GM04504 (cell line): ENCODE measurements at regions not wholly inside any gene's neighbourhood (a gene's known extent, or its start where the extent isn't known, plus 50 kb on each side); places are given as distances from the start of the nearest gene placed in this dataset.

Source experiments
- DNase-seq: peaks from one replicate; pipeline ENCODE4 v3.0.0-alpha.2; 2012; ENCODE audit warnings: low read depth

DNA sequence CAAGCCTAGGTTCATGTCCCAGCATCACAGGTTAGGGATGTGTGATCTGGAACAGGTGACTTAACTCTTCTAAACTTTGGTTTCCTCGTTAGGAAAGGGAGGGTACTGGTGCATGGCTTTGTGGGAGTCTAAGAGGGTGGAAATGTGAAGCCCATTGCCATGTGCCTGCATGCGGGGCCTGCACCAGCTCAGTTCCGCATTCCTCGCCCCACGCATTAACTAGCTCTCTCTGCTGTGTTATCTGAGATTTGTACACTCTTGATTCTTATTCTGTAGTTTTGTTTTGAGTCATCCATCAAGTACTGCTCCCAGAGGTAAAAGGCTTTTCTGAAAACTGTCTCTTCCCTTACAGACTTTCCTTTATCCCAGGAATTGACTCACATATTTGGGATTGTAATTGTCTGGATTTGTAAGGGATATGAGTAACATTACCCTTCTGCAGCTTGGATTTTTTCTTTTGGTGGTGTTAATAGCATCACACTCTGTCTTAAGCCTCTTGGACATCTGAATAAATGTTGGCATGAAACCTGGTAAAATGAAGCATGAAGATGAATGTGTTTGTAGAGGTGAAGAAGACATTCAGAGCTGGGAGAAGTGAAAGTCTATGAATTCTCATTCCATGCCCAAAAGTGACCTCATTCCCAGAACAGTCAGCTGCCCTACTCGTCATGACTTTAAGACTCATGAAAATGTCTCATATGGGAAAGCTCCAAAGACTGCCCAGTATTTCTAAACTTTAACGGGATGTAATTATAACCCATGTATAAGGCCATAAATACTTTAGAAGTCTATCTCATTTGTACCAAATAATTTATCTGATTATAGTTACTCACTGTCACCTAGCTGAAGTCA, 357.3 kb downstream of the FOXA2 start:
- no peak for DNase-seq

DNA sequence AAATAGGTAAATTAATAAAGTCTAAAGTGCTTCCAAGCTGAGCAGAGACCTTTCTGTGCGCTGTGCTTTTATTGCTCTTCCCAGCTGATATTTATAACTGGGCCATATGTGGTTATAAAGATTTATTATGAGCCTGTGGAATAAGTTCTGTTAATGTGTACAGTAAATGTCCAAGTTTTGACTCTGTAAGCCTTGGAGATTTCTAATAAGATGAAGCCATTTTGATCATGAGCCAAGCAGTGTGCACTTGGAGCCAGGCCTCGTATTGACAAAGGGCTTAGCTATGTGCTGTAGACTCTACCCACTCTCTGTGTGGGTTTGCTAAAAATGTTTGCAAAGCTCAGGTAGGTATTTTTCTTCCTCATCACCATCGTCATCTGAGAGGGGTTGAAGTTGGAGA, 361.1 kb downstream of the FOXA2 start:
- no peak for DNase-seq

DNA sequence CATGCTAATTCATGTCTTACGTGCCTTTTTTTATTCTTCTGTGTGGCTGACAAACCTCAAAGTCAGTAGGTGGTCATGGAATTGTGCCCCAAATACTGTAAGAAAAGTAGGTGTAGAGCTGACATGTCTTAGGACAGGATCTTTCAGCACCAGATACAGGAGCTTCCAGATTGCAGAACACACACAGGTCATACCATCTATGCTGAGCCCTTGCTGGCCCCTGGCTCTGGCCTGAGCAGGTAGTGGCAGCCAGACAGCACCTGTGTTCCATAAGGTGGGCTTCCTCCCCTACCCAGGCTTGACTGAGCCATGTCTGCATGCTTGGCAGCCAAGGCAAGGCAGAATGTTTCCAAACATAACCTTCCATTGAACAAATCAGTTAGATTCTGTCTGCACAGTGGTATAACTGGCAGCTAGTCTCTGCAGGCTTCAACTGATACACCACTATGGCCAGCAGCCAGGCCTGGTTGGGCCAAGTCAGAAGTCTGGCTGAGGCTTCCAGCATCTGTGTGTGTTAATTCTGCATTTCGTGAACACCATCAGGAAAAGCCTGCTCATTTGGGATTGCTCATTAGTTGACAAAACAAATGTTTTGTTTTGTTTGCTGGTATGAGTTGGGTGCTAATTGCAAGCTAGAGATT, 366.5 kb downstream of the FOXA2 start:
- DNase-seq, result no peak

DNA sequence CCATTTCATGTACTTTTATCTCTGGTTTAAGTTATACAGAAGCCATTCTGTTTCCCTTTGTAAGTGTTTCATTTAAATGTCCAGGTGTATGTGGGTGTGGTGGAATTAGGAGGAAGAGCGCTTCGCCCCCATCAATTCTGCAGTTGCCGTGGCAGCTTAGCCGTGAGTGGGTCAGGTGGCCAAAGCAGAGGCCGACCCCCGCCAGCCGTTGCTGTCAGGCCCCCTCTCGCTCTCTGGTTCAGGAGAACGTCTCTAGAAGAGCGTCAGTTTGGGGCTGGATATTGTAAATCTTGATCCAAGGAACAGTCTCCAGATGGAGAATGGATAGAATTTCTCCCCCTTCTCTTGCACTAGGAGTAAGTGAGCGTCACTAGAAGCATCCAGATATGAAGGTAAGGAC, 367.4 kb downstream of the FOXA2 start:
- DNase-seq, result no peak

DNA sequence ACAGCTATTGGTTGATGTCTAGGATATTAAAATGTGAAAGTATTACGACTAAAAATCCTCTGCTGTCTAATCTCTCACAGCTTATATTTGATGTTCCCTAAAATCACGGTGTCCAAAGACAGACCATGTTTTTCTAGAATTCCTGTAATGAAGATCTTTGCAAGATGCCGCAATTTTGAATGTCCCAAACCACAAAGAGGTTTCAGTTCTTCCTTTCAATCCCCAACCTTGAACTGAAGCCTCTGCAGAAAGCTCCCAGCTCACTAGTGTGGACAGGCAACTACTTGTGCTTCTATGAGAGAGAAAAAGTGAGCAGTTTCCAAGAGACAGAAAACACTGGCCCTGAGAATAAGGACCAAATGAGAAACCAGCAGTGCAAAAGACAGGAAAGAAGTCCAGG, 370.1 kb downstream of the FOXA2 start:
- no peak for DNase-seq

DNA sequence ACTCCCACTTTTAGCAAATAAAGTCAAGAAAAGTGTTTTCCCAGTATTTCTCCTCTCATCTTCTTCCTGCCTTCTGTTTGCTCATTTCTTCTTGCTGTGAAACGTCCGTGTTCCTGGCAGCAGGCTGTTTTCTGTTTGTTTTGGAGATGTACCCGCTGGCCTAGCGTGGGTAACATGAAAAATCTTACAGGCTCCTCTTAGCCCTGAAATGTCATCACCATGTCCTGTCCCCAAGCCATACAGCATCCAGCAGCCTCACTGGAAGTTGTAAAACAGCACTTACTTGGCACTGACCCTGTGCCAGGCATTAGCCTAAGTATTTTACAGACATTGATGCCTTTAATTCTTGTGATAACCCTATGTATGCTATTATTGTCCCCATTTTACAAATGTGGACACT, 371.1 kb downstream of the FOXA2 start:
- no peak for DNase-seq

DNA sequence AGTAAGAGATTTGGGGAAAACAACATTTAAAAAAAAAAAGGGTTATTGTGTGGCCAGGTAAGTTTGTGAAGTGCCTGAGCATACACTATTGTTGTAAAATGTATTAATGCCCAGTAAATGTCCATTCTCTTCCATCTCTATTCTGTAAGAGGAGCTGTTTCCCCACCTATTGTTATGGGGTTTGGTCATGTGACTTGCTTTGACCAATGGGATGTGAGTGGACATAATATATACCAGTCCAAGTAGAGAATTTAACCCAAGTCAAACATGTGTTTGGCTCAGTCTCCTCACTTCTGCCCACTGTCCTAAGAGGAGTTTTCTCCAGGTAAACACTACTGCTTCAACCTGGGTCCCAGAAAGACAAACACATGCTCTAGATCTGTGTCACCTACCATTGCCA, 377.1 kb downstream of the FOXA2 start:
- no peak for DNase-seq

DNA sequence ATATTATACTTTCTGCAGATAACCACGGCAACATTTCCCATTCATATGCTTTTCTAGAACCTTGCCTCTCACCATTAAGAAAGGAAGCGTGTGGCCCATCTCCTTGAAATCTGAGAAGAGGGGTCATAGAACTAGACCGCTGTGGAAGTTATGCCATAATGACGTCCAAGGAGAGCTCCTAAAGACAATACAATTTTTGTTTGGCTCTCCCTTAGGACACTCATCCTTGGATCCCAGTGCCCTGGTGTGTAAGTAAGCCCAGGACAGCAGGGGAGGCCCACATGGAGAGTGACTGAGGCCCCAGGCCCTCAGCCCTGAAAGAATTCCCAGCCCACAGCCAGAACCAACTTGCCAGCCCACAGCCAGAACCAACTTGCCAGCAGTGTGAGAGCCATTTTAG, 379.6 kb downstream of the FOXA2 start:
- DNase-seq, result no peak

DNA sequence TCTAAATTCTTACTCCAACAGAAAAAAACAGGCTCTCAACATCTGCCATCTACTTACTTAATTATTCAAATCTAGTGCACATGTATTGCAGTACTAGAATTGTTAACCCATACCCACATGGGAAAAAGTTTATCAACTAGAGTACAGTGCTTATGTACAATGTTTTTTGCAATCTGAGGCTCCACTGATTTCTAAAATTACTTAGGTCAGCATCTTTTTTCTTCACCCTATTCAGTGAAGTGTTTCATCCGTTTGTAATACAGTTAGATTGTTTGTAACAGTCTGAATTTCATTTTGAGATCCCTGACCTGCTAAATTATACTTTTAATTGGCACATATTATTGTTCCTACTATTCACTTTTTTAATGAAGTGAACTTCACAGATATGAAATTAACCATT, 402.2 kb downstream of the FOXA2 start:
- DNase-seq, result no peak

DNA sequence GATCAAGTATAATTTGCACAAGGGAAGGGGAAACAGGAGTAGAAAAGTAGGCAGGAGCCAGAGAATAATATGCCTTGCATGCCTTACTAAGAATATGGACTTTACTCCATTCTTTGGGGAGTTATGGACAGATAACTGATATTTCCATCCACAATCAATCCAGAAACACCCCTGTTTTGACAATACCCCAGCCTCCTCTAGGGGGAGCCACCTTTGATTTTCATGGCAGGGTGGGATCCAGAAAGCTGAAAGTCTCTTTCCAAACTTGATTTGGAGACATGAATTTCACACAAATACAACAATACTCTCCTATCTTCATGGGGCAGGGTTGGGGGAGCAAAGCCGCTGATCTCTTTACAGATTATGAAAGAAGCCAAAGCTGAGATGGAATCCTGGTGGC, 404.1 kb downstream of the FOXA2 start:
- DNase-seq, result no peak

DNA sequence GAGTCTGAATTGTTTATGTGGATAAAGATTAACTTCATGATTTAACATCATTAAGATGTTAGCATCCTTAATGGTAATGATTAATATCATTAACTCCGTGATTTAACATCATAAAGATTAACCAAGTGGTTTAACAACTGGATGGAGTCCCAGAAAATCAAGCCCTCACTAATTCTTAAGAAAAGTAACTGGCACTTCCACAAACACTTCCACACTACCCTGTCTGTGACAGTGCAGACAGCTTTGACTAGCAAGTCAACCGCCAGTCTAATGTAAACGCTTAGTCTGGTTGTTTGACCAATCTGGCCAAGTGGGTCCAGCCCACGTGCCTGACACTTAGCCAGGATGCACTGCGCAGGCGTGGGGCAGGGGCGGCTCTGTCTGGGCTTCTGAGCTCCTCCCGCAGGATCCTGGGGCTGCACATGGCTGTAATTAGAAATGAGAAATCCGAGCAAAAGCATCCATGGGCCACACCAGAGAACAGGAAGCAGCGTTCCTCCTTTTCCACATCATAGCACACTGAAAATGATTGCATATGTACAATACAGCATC, 424.2 kb downstream of the FOXA2 start:
- no peak for DNase-seq

DNA sequence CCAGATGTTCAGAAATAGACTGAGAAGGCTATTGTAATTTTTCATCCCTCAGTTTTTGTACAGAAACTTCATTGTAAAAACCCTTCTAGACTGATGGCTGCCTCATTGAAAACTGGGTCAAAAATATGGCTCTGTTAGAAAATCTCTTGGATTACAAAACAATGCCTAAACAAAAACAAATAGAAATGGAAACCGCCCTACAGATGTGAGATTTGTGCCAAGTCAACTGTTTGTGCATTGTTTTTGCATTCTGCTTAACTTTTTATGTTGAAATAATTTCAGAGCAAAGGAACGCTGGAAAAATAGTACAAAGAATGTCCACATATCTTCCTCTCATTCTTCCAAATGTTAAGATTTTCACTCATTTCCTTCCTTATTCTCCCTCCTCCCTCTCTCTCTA, 425.1 kb downstream of the FOXA2 start:
- no peak for DNase-seq

DNA sequence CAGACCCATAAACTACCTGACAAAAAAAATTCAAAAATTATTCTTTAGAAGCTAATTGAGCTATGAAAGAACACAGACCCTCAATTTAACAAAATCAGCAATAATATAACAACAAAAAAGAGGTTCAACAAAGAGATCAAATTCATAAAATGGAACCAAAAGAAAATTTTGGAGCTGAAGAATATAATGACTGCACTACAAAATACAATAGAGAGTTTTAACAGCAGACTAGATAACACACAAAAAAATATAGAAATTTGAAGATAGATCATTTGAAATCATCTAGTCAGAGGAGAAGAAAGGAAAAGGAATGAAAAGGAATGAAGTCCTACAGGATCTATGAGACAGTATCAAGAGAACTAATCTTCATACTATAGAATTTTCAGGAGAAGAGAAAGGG, 422.1 kb downstream of the PAX1 start:
- no peak for DNase-seq

DNA sequence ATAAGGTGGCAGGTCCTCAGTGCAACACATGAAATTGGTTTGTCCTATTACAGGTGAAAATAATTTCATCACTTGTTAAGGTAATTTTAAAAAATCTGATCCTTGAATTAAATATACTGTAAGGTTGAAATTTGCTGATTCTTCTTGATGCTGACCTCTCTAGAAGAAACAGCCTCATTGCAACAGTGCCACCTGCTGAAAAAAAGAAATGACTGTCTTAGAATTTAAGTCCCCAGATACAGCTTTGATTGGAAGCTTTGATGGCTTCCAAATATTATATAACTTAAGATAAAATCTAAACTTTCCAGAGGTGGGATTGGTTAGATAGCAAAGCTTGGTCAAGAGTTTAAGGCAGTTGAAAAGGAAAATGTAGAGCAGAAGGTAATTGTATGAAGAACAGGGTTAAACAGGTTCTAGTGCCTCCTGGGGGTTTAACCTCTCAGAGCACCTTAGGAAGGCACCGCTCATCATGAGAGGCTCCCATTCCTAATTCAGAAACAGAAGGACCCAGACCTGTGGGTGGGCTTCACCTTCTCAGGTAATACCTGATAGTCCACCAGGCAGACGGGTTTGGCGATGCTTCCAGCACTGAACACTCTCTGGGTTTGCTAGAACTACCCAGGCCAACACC, 401.0 kb downstream of the PAX1 start:
- DNase-seq, result no peak

DNA sequence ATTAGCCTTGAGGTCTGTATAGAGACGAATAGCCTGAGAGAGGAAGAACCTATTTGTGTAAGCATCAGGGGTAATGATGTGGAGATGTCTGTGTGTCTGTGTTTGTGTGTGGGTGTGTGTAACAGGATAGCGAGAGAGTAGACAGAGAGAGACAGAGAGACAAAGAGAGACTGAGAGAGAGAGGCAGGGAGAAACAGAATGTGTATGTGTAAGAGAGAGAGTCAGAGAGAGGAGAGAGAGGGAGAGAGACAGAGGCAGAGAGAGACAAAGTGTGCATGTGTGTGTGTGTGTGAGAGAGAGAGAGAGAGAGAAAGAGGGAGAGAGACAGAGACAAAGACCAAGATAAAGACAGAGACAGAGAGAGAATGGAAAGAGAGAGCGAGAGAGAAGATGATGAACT, 396.1 kb downstream of the PAX1 start:
- no peak for DNase-seq

DNA sequence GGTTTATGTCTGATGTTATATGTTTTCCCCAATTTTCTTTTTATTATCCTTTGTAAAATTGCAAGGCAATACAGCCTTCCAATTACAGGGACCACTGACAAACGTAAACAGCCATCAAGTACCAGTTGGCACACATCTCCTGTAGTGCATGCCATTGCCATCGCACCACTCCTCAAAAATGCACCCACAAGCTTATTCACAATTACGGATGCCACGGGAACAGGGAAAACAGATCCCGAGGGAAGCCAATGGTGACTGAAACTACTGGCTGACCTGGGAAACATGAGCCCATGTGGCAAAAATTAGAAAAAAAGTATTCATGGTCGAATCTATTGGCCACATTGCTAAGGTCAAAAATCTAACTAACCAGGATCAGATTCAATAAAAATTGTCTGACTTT, 395.2 kb downstream of the PAX1 start:
- DNase-seq, result no peak

DNA sequence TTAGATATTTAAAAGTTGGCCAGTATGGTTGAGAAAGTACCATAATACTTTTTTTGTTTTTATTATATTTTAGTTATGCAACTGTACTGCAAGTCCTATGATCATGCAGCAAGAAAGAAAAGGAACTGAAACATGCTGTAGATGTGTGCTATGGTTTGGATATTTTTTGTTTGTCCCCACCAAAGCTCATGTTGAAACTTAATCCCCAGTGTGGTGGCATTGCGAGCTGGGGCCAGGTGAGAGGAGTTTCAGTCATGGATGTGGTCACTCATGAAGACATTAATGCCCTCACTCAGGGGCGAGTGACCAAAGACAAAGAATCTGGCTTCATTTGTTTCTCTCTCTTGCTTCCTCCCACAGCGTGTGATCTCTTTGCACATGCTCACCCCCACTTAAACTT, 393.9 kb downstream of the PAX1 start:
- DNase-seq, result no peak

DNA sequence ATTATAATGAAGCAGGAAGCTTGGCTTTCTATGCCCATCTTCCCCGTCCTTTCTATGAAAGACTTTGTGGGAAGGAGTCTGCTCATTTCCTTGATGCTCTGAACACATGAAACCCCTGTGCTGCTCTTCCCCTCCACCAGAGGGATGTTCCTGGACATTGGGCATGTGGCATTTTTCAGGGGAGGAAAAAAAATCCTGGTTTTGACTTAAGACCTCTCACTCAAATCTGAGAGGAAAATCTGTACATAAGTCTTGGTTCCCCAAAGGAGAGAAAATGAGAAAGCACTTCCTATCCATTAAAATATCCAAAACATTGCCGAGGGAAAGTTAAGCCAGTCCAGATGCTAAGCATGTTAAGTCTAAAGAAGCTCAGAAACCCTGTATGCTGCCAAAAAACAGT, 393.0 kb downstream of the PAX1 start:
- DNase-seq, result no peak

DNA sequence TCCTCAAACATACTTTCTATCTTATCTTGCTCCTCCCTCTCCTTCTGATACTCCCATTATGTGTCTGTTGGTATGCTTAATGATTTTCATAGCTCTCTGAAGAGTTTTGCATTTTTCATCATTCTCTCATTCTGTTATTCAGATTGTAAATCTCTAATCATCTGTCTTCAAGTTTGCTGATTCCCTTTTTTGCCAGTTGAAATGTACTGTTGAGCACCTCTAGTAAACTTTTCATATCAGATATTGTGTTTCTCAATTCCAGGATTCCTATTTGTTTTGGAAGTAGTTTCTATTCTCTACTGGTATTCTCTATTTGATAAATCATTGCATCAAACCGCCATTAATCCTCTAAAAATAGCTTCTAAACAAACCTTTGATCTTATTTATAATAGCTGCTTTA, 387.7 kb downstream of the PAX1 start:
- no peak for DNase-seq

DNA sequence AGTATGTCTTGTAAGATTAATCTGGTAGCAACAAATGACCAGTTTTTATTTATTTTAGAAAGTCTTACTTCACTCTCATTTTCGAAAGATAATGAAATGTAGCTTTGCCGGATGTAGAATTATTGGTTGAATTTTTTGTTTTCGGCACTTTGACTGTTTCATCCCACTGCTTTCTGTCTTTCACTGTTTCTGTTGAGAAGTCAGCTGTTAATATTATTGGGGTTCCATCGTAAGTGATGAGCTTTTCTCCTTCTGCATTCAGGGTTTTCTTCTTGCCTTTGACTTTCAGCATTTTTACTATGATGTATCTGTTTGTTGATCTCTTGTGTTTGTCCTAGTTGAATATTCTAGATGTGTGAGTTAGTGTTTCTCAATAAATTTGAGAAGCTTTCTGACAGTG, 383.4 kb downstream of the PAX1 start:
- no peak for DNase-seq

DNA sequence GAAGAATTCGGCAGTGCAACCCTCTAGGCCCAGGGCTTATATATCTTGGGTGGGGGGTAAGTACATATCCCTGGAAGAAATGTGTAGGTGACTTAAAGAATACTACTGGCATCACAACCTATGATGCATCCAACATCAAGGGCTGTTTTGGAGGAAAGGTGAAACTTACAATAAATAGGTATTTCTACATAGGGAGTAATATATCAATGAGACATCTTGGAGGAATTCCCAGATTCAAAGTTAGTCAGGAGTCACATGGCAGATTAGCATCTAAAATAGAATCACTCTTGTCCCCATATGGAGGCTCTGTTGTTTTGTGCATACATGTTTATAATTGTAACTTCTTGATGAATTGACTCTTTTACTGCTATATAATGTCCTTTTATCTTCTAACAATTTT, 375.5 kb downstream of the PAX1 start:
- no peak for DNase-seq

DNA sequence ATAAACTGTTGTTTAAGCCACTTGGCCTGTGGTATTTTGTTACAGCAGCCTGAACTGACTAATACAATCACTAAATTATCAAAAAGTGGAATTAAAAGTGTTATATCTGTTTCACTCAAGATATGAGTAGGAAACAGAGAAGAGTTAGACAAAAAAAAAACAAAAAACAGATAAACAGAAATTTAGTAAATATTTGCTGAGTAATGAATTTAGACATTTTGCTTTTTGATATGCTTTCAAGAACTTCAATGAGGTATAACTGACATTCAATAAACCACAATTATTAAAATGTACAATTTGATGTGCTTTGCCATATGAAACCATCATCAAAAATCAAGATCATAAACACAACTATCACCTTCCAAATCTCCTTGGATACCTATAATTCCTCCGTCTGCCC, 369.2 kb downstream of the PAX1 start:
- DNase-seq, result no peak

DNA sequence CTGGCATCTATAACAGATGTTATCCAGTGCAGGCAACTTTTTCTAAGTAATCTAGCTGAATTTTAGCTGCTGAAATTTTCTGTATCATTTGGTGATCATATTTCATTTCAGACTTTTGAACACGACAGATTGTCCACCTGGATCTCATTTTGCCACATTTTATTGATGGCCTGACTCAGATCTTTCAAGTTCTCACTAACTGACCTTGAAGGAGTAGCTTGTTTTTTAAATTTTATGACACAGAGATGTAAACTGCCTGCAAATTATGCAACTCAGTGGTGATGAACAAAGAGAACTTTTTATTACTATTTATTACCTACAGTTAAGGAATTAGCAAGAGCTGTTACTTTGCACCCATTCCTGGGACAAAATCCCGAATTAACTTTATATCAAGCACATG, 366.4 kb downstream of the PAX1 start:
- DNase-seq, result no peak
